IPS-NIHi7 (cell line): ENCODE measurements at regions not wholly inside any gene's neighbourhood (a gene's known extent, or its start where the extent isn't known, plus 50 kb on each side); places are given as distances from the start of the nearest gene placed in this dataset.

Experiments
- DNase-seq: peaks from one replicate; pipeline ENCODE4 v3.0.0; 2012; ENCODE audit warnings: mixed read lengths; ENCODE audit errors: extremely low spot score

GRCh38 chr6:166842607-166843006 is 113.7 kb downstream of the RNASET2 start:
- DNase-seq, result no peak

- no peak for DNase-seq
Observed at GRCh38 chr6:166841216-166841615, 115.1 kb downstream of the RNASET2 start.

- DNase-seq, result no peak
Observed at GRCh38 chr6:166839569-166839968, 116.8 kb downstream of the RNASET2 start.

GRCh38 chr6:166838987-166839386 is 117.4 kb downstream of the RNASET2 start:
- no peak for DNase-seq

- DNase-seq, result no peak
Observed at GRCh38 chr6:166836785-166837718, 119.3 kb downstream of the RNASET2 start.

- DNase-seq, result no peak
Observed at GRCh38 chr6:166834049-166834448, 122.3 kb downstream of the RNASET2 start.

GRCh38 chr6:166830891-166831363 is 125.4 kb downstream of the RNASET2 start:
- no peak for DNase-seq

- no peak for DNase-seq
Observed at GRCh38 chr6:166830185-166830890, 126.0 kb downstream of the RNASET2 start.

- DNase-seq, result no peak
Observed at GRCh38 chr6:166826264-166826663, 130.1 kb downstream of the RNASET2 start.

- DNase-seq, result no peak
Observed at GRCh38 chr6:166825553-166826145, 130.7 kb downstream of the RNASET2 start.

- no peak for DNase-seq
Observed at GRCh38 chr6:166824880-166825250, 131.5 kb downstream of the RNASET2 start.

- DNase-seq, result no peak
Observed at GRCh38 chr6:166824146-166824879, 132.0 kb downstream of the RNASET2 start.

GRCh38 chr6:166822609-166823008 is 133.7 kb downstream of the RNASET2 start:
- DNase-seq, result no peak

- DNase-seq, result no peak
Observed at GRCh38 chr6:166820483-166820882, 135.9 kb downstream of the RNASET2 start.

GRCh38 chr6:166820070-166820469 is 136.3 kb downstream of the RNASET2 start:
- DNase-seq, result no peak

GRCh38 chr6:166815629-166816028 is 140.7 kb downstream of the RNASET2 start:
- DNase-seq, result no peak

- no peak for DNase-seq
Observed at GRCh38 chr6:166814390-166814789, 142.0 kb downstream of the RNASET2 start.

- no peak for DNase-seq
Observed at GRCh38 chr6:166813461-166813860, 142.9 kb downstream of the RNASET2 start.

GRCh38 chr6:166810864-166811263 is 145.5 kb downstream of the RNASET2 start:
- no peak for DNase-seq

GRCh38 chr6:166809721-166810120 is 146.6 kb downstream of the RNASET2 start:
- DNase-seq, result no peak

GRCh38 chr6:166806962-166807757 is 149.2 kb downstream of the RNASET2 start:
- no peak for DNase-seq
